HPDE6-E6E7 (cell line): ENCODE measurements at regions not wholly inside any gene's neighbourhood (a gene's known extent, or its start where the extent isn't known, plus 50 kb on each side); places are given as distances from the start of the nearest gene placed in this dataset.
"Not testable (repeated sequence)": the region's sequence is repeated elsewhere in the genome, so short reads cannot be mapped to it uniquely, and the experiment has no call there.

Experiments
- DNase-seq: peaks from one replicate; pipeline ENCODE4 v3.0.0; 2011; ENCODE audit warnings: missing footprints; ENCODE audit errors: extremely low spot score

- no peak for DNase-seq
Observed at GRCh38 chr1:182261655-182262054, 129.9 kb downstream of the GLUL start.

GRCh38 chr1:182260516-182260915, 131.1 kb downstream of the GLUL start:
- no peak for DNase-seq

GRCh38 chr1:182259968-182260367, 131.6 kb downstream of the GLUL start:
- DNase-seq = no peak

GRCh38 chr1:182259229-182259872, 132.2 kb downstream of the GLUL start:
- DNase-seq = no peak

GRCh38 chr1:182257369-182258063, 134.1 kb downstream of the GLUL start:
- DNase-seq = no peak

- DNase-seq = no peak
Observed at GRCh38 chr1:182256931-182257330, 134.7 kb downstream of the GLUL start.

GRCh38 chr1:182255494-182255893, 136.1 kb downstream of the GLUL start:
- no peak for DNase-seq

GRCh38 chr1:182253319-182253860, 138.2 kb downstream of the GLUL start:
- DNase-seq = no peak

GRCh38 chr1:182251561-182251960, 140.0 kb downstream of the GLUL start:
- no peak for DNase-seq

- no peak for DNase-seq
Observed at GRCh38 chr1:182249201-182249676, 142.4 kb downstream of the GLUL start.

GRCh38 chr1:182248721-182249120, 142.9 kb downstream of the GLUL start:
- DNase-seq = no peak

- not testable (repeated sequence) for DNase-seq
Observed at GRCh38 chr1:182247813-182248212, 143.8 kb downstream of the GLUL start.

GRCh38 chr1:182246783-182247182, 144.8 kb downstream of the GLUL start:
- DNase-seq = no peak

GRCh38 chr1:182245040-182245439, 146.6 kb downstream of the GLUL start:
- no peak for DNase-seq

GRCh38 chr1:182244451-182244850, 147.1 kb downstream of the GLUL start:
- no peak for DNase-seq

- DNase-seq = no peak
Observed at GRCh38 chr1:182242641-182243040, 148.9 kb downstream of the GLUL start.

- DNase-seq = no peak
Observed at GRCh38 chr1:182240085-182240484, 151.5 kb downstream of the GLUL start.

- DNase-seq = no peak
Observed at GRCh38 chr1:182238421-182238820, 153.2 kb downstream of the GLUL start.

- DNase-seq = no peak
Observed at GRCh38 chr1:182237329-182237728, 154.3 kb downstream of the GLUL start.

- DNase-seq = no peak
Observed at GRCh38 chr1:182236651-182237077, 154.9 kb downstream of the GLUL start.

- no peak for DNase-seq
Observed at GRCh38 chr1:182235952-182236650, 155.5 kb downstream of the GLUL start.

- DNase-seq = no peak
Observed at GRCh38 chr1:182235604-182235951, 156.0 kb downstream of the GLUL start.
